CD4-positive, alpha-beta T cell treated with Interferon alpha-2 for 1 hour (primary cell): ENCODE measurements at regions not wholly inside any gene's neighbourhood (a gene's known extent, or its start where the extent isn't known, plus 50 kb on each side); places are given as distances from the start of the nearest gene placed in this dataset.
"Not testable (repeated sequence)": the region's sequence is repeated elsewhere in the genome, so short reads cannot be mapped to it uniquely, and the experiment has no call there.

Source experiments
- DNase-seq, 2 donors: peaks; one replicate each; pipeline ENCODE4 v3.0.0-alpha.2; 2020 to 2022

GRCh38 chr2:239594772-239595608, 194.2 kb upstream of the HDAC4 start:
- no peak for DNase-seq

GRCh38 chr2:239594019-239594771, 193.4 kb upstream of the HDAC4 start:
- no peak for DNase-seq

GRCh38 chr2:239593455-239593854, 192.6 kb upstream of the HDAC4 start:
- no peak for DNase-seq

GRCh38 chr2:239592629-239593290, 191.9 kb upstream of the HDAC4 start:
- not testable (repeated sequence) for DNase-seq

GRCh38 chr2:239590995-239591915, 190.4 kb upstream of the HDAC4 start:
- DNase-seq = no peak

- DNase-seq = no peak
Observed at GRCh38 chr2:239590276-239590675, 189.5 kb upstream of the HDAC4 start.

GRCh38 chr2:239589833-239590232, 189.0 kb upstream of the HDAC4 start:
- no peak for DNase-seq

GRCh38 chr2:239589270-239589825, 188.5 kb upstream of the HDAC4 start:
- no peak for DNase-seq

GRCh38 chr2:239588451-239589269, 187.8 kb upstream of the HDAC4 start:
- DNase-seq = no peak

GRCh38 chr2:239587841-239588240, 187.0 kb upstream of the HDAC4 start:
- no peak for DNase-seq

GRCh38 chr2:239587311-239587731, 186.5 kb upstream of the HDAC4 start:
- DNase-seq = no peak

GRCh38 chr2:239586651-239587310, 186.0 kb upstream of the HDAC4 start:
- no peak for DNase-seq

- no peak for DNase-seq
Observed at GRCh38 chr2:239585422-239585821, 184.6 kb upstream of the HDAC4 start.

GRCh38 chr2:239584986-239585385, 184.2 kb upstream of the HDAC4 start:
- no peak for DNase-seq

GRCh38 chr2:239583879-239584859, 183.3 kb upstream of the HDAC4 start:
- no peak for DNase-seq

- DNase-seq = no peak
Observed at GRCh38 chr2:239583171-239583878, 182.5 kb upstream of the HDAC4 start.

GRCh38 chr2:239582476-239582875, 181.7 kb upstream of the HDAC4 start:
- DNase-seq = no peak

GRCh38 chr2:239581352-239581901, 180.6 kb upstream of the HDAC4 start:
- no peak for DNase-seq

- no peak for DNase-seq
Observed at GRCh38 chr2:239580199-239580527, 179.3 kb upstream of the HDAC4 start.
